A549 (cell line): ENCODE measurements at regions not wholly inside any gene's neighbourhood (a gene's known extent, or its start where the extent isn't known, plus 50 kb on each side); places are given as distances from the start of the nearest gene placed in this dataset.

Experiments
- ATAC-seq, 2 experiments: fragments of 200-7000 bp in 1 of 2; fragments of >200 bp in 1 of 2; cut with Nextera tagmentation in 1 of 2; cut with Tn5 transposase in 1 of 2; 3 replicates each; pipeline versions ENCODE4 v1.8.0 to v1.9.1; 2018 to 2020; ENCODE audit warnings: mild to moderate bottlenecking in 1 of 2, moderate library complexity in 1 of 2
- CTCF ChIA-PET: fragments of 300-600 bp; sonication (Branson Sonifier 250); formaldehyde crosslinking; extraction: SDS; loops from one replicate; lab custom pipeline; 2021; ENCODE audit warnings: antibody characterized with exemption, inconsistent platforms; lab: Yijun Ruan, JAX
- POLR2A ChIA-PET: fragments of 350-600 bp; formaldehyde crosslinking; extraction: SDS; loops from one replicate; lab custom pipeline; 2021; ENCODE audit warnings: antibody characterized with exemption, inconsistent platforms; lab: Yijun Ruan, JAX
- DNase-seq, 2 experiments: peaks; one replicate each; pipeline versions ENCODE4 v3.0.0 to v3.0.0-alpha.2; 2011 to 2016; ENCODE audit warnings: low read depth in 1 of 2, low spot score in 1 of 2
- FAIRE-seq: peaks from 2 replicates; lab custom pipeline; 2011; peaks lifted over from hg19 to GRCh38; lab: Jason Lieb, UNC
- H3K27ac ChIP-seq, 2 experiments: fragments of >200 bp; sonication (Bioruptor Twin); formaldehyde crosslinking; 3 replicates each; pipeline ENCODE4 v1.5.1; 2016 to 2017
- H3K4me1 ChIP-seq: fragments of >200 bp; sonication (Bioruptor Twin); formaldehyde crosslinking; 3 replicates; pipeline ENCODE4 v1.6.1; 2016
- H3K4me2 ChIP-seq: fragments of >200 bp; sonication (Bioruptor Twin); formaldehyde crosslinking; 3 replicates; pipeline ENCODE4 v1.6.1; 2016
- H3K4me3 ChIP-seq: fragments of >200 bp; sonication (Bioruptor Twin); formaldehyde crosslinking; 3 replicates; pipeline ENCODE4 v1.5.1; 2016
- H3K9me3 ChIP-seq: fragments of >200 bp; sonication (Bioruptor Twin); formaldehyde crosslinking; 3 replicates; pipeline ENCODE4 v1.6.1; 2016
- BCL3 ChIP-seq: fragments of >200 bp; sonication (Bioruptor Twin); formaldehyde crosslinking; IDR thresholded peaks from 3 replicates; pipeline ENCODE4 v1.6.1; 2016
- BHLHE40 ChIP-seq: IDR thresholded peaks from 2 replicates; pipeline ENCODE4 v1.6.1; 2012; ENCODE audit warnings: low read depth, low read length, inconsistent platforms
- CBX8 ChIP-seq: fragments of 200-600 bp; sonication (generic); IDR thresholded peaks from 2 replicates; pipeline ENCODE4 v1.6.1; 2016
- CHD2 ChIP-seq: fragments of 150-350 bp; IDR thresholded peaks from 2 replicates; pipeline ENCODE4 v1.6.1; 2014; ENCODE audit warnings: low read length; ENCODE audit not compliant: partially characterized antibody
- CHD4 ChIP-seq: fragments of 200-600 bp; sonication (generic); IDR thresholded peaks from 2 replicates; pipeline ENCODE4 v1.6.1; 2016; ENCODE audit warnings: antibody characterized with exemption, mild to moderate bottlenecking, borderline replicate concordance
- FOSL2 ChIP-seq, 2 experiments: fragments of 450-650 bp in 1 of 2; fragments of >200 bp in 1 of 2; sonication (Bioruptor Twin) in 1 of 2; formaldehyde crosslinking; IDR thresholded peaks; 2 replicates each; pipeline versions ENCODE4 v1.5.0 to v1.6.1; 2016 to 2020; ENCODE audit warnings: mild to moderate bottlenecking in 1 of 2, moderate library complexity in 1 of 2
- FOXS1 ChIP-seq: fragments of 250-450 bp; sonication (Bioruptor Pico); IDR thresholded peaks from 2 replicates; pipeline ENCODE4 v1.5.0; 2020; ENCODE audit warnings: mild to moderate bottlenecking, moderate library complexity
- GATA3 ChIP-seq: IDR thresholded peaks from 2 replicates; pipeline ENCODE4 v1.6.1; 2012; ENCODE audit warnings: borderline replicate concordance
- HMGXB4 ChIP-seq: fragments of 250-450 bp; sonication (Bioruptor Pico); IDR thresholded peaks from 2 replicates; pipeline ENCODE4 v1.5.0; 2021; ENCODE audit warnings: mild to moderate bottlenecking, moderate library complexity, borderline replicate concordance
- HOXA7 ChIP-seq: fragments of 250-450 bp; sonication (Bioruptor Pico); IDR thresholded peaks from 2 replicates; pipeline ENCODE4 v1.5.0; 2020; ENCODE audit warnings: mild to moderate bottlenecking, moderate library complexity
- HOXB5 ChIP-seq: fragments of 250-450 bp; sonication (Bioruptor Pico); IDR thresholded peaks from 2 replicates; pipeline ENCODE4 v1.5.0; 2020; ENCODE audit warnings: mild to moderate bottlenecking, moderate library complexity
- JUNB ChIP-seq: fragments of >200 bp; sonication (Bioruptor Twin); formaldehyde crosslinking; IDR thresholded peaks from 2 replicates; pipeline ENCODE4 v1.6.1; 2016
- KDM5A ChIP-seq: fragments of 200-600 bp; sonication (generic); IDR thresholded peaks from 2 replicates; pipeline ENCODE4 v1.6.1; 2016; ENCODE audit warnings: antibody characterized with exemption, mild to moderate bottlenecking
- MAFK ChIP-seq: fragments of 450-650 bp; IDR thresholded peaks from 2 replicates; pipeline ENCODE4 v1.6.1; 2014; ENCODE audit not compliant: partially characterized antibody
- MYC ChIP-seq: IDR thresholded peaks from 2 replicates; pipeline ENCODE4 v1.6.1; 2012; ENCODE audit warnings: mild to moderate bottlenecking, inconsistent platforms, low read length, improper control_type of control experiment, borderline replicate concordance
- NPAS2 ChIP-seq: fragments of 250-450 bp; sonication (Bioruptor Pico); IDR thresholded peaks from 2 replicates; pipeline ENCODE4 v1.8.0; 2022; ENCODE audit warnings: mild to moderate bottlenecking, moderate library complexity, borderline replicate concordance
- PHF8 ChIP-seq: fragments of 200-600 bp; sonication (generic); IDR thresholded peaks from 2 replicates; pipeline ENCODE4 v1.6.1; 2016; ENCODE audit warnings: low read depth, mild to moderate bottlenecking, antibody characterized with exemption, moderate library complexity, borderline replicate concordance
- POLR2A ChIP-seq: IDR thresholded peaks from 2 replicates; pipeline ENCODE4 v1.6.1; 2012; ENCODE audit warnings: mild to moderate bottlenecking, low read length
- POLR2AphosphoS2 ChIP-seq: conservative IDR thresholded peaks from 2 replicates; pipeline ENCODE4 v1.6.1; 2012; ENCODE audit warnings: low read length, improper control_type of control experiment, inconsistent platforms
- RFX5 ChIP-seq: fragments of 450-650 bp; IDR thresholded peaks from 2 replicates; pipeline ENCODE4 v1.7.1; 2014; ENCODE audit warnings: antibody characterized with exemption, mild to moderate bottlenecking, moderate library complexity
- RNF2 ChIP-seq: fragments of 200-600 bp; sonication (generic); IDR thresholded peaks from 2 replicates; pipeline ENCODE4 v1.6.1; 2016; ENCODE audit warnings: low read depth, mild to moderate bottlenecking, antibody characterized with exemption, moderate library complexity, borderline replicate concordance
- SMC3 ChIP-seq: fragments of >200 bp; sonication (Bioruptor Twin); formaldehyde crosslinking; IDR thresholded peaks from 3 replicates; pipeline ENCODE4 v1.6.1; 2018; ENCODE audit warnings: inconsistent platforms
- SREBF2 ChIP-seq: fragments of 450-650 bp; IDR thresholded peaks from 2 replicates; pipeline ENCODE4 v1.6.1; 2014; ENCODE audit warnings: mild to moderate bottlenecking, moderate library complexity
- TFCP2L1 ChIP-seq: fragments of 250-450 bp; sonication (Bioruptor Pico); IDR thresholded peaks from 2 replicates; pipeline ENCODE4 v1.5.0; 2021; ENCODE audit warnings: mild to moderate bottlenecking
- TP53 ChIP-seq: fragments of 250-450 bp; sonication (Bioruptor Pico); IDR thresholded peaks from 2 replicates; pipeline ENCODE4 v1.5.0; 2021; ENCODE audit warnings: mild to moderate bottlenecking, moderate library complexity
- ZC3H11A ChIP-seq: fragments of 450-650 bp; IDR thresholded peaks from 2 replicates; pipeline ENCODE4 v1.6.1; 2014; ENCODE audit warnings: antibody characterized with exemption, mild to moderate bottlenecking
- ZFP36 ChIP-seq: fragments of 450-650 bp; IDR thresholded peaks from 2 replicates; pipeline ENCODE4 v1.6.1; 2014; ENCODE audit warnings: borderline replicate concordance; ENCODE audit not compliant: partially characterized antibody
- WGBS: methylation state at CpG from one replicate; pipeline ENCODE4 v1.1.6; 2017; ENCODE audit errors: missing lambda C conversion rate; 5-methylcytosine and 5-hydroxymethylcytosine counted together

GRCh38 chr6:19752746-19753145 lies 84.4 kb upstream of the ID4 start (continued):
- no peak for TF ChIP-seq BCL3
- TF ChIP-seq CHD2 = no peak
- no peak for TF ChIP-seq CHD4
- no peak for TF ChIP-seq PHF8
- TF ChIP-seq POLR2AphosphoS2 = no peak
- no peak for TF ChIP-seq MYC
- no peak for TF ChIP-seq BHLHE40

- H3K4me1 ChIP-seq = peaks cover 34% of the 10 kb centered on the region
- ChIA-PET POLR2A (no interaction called here), CTCF (no interaction called here)
- FAIRE-seq (no peak), DNase-seq (no peak), ATAC-seq (no peak)
- H3K9me3 ChIP-seq = no peaks in the 10 kb centered on the region
- WGBS = 77% methylated on average over 5 of the region's 5 CpGs
- no peak overlapping the region for H3K27ac ChIP-seq
- TF ChIP-seq HMGXB4 (no peak), CBX8 (no peak), KDM5A (no peak), RFX5 (no peak), NPAS2 (CRISPR knock-in tag) (no peak), TFCP2L1 (CRISPR knock-in tag) (no peak), BCL3 (no peak), HOXA7 (CRISPR knock-in tag) (no peak), RNF2 (no peak), FOXS1 (no peak), FOSL2 (IDR thresholded peaks at IDR 0.05) (no peak), FOSL2 (CRISPR knock-in tag; IDR thresholded peaks at IDR 0.05) (no peak), GATA3 (no peak), PHF8 (no peak), SMC3 (no peak), POLR2A (no peak), SREBF2 (no peak)
- H3K4me3 ChIP-seq = no peak overlapping the region
- H3K4me2 ChIP-seq = no peak overlapping the region
Observed at GRCh38 chr6:19753826-19754225, 83.3 kb upstream of the ID4 start.

DNA sequence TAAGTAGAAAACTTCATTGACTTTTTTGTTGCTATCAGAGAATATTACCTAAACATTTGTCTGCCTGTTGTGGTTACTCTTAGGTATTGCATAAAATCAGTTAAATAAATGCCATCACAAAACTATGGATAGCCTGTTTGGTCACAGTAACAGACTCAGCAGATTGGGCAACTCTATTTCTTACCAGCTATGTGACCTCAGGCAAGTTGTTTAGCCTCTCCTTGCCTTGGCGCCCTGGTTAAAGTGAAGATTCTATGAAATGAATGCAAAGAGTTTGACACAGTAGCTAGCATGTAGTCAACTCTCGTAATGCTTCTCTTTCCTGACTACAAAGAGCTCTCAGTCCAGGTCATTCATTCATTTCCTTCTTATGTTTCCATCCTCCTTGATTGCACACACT lies 82.5 kb upstream of the ID4 start:
- TF ChIP-seq ZC3H11A (no peak), MAFK (no peak), ZFP36 (no peak), JUNB (no peak), HOXB5 (CRISPR knock-in tag) (no peak), SREBF2 (no peak), TP53 (CRISPR knock-in tag) (no peak)
- Histone ChIP-seq H3K4me3 (no peak overlapping the region), H3K27ac (no peak overlapping the region), H3K4me2 (no peak overlapping the region), H3K9me3 (no peaks in the 10 kb centered on the region), H3K4me1 (peaks cover 43% of the 10 kb centered on the region)
- ATAC-seq = no peak
- 92% methylated on average over 2 of the region's 2 CpGs for WGBS
- DNase-seq = no peak
- ChIA-PET CTCF (no interaction called here), POLR2A (no interaction called here)
- FAIRE-seq = no peak
